Daoy (cell line): ENCODE measurements at regions not wholly inside any gene's neighbourhood (a gene's known extent, or its start where the extent isn't known, plus 50 kb on each side); places are given as distances from the start of the nearest gene placed in this dataset.
A peak's percentile ranks its signal among the peaks of the same experiment; 100 is the strongest.

Source experiments
- DNase-seq: peaks from one replicate; pipeline ENCODE4 v3.0.0-alpha.2; 2015; ENCODE audit warnings: low read depth

DNA sequence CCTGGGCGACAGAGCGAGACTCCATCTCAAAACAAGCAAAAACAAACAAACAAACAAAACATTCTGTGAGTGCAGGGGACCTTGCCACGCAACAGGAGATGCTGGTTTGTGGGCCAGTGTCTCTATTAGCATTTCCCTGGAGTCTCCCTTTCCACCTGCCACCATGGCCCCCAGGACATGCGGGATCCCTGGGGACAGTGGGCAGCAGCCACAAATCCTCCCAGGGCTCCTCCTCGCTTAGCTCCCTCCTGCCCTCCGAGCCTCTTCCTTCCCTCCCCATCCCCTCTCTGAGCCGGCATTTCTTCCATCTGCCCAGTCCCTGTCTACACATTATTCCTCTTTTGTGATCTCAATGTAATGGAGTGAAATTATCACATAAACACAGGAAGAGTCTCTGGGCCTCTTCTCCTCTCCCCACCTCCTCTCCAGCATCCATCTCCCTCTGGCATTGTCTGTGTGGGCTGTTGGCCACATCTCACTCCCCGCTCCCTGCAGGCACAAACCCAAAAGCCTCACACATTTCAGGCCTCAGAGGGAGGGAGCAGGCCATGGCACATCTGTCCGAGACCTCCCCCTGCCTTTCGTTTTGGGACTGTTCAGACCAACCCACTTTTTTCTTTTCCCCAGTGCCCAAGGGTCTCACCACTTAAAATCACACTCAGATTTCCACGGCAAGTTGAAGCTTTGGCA is 144.3 kb downstream of the MIS18A start:
- DNase-seq, result no peak

- no peak for DNase-seq
Measured at GRCh38 chr21:32132881-32133280, 146.0 kb downstream of the MIS18A start.

DNA sequence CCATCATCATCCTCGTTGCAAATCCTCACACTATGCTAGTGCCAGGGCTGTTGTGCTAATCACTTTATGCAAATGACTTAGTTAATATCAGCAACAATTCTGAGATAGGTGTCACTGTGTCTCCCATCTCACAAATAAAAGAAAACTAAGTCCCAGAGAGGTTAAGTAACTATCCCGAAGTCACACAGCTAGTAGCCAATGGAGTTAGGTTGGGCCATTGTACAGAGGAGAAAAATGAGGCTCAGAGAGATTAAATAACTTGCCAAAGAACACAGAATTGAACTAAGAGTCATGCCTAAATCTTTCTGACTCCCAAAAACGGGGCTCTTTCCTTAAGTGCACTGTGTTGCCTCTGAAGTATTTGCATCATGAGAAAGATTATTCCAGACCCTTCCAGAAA is 146.4 kb downstream of the MIS18A start:
- DNase-seq, result no peak

DNA sequence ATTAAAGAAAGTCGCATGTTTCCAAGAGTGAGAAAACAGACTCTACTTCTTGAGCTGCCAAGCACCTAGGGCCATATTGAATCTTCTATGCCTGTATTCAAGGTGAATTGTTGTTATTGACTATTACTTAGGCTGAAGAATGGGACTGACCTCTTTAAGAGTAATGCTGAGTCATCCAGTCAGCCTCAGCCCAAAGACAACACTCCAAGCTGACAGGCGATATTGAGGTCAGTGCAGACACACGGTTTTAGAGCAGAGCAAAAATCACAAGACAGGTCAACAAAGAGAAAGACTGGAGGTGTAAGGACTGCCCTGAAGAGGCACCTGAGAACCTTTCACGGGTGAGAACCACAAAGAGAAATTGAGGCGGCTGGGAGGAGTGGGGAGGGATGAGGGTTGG is 146.9 kb downstream of the MIS18A start:
- peak; percentile 56 for DNase-seq

DNA sequence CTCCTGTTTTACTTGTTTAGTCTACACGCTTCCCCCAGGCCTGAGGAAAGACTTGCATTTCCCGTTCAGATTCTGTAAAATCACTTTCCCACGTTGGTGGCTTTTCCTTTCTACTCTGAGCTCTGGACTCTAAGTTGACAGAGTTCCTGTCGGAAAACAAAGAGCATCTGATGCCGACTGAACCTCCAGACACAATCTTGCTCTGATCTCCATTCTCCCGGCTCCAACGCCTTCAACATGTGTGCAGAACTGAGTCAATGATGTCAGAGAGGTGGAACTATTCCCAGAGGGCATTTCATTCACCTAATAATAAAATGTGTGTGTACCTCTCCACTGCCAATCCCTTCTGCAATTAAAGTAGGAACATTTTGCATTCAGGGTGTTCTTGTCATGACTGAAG is 147.7 kb downstream of the MIS18A start:
- no peak for DNase-seq

DNA sequence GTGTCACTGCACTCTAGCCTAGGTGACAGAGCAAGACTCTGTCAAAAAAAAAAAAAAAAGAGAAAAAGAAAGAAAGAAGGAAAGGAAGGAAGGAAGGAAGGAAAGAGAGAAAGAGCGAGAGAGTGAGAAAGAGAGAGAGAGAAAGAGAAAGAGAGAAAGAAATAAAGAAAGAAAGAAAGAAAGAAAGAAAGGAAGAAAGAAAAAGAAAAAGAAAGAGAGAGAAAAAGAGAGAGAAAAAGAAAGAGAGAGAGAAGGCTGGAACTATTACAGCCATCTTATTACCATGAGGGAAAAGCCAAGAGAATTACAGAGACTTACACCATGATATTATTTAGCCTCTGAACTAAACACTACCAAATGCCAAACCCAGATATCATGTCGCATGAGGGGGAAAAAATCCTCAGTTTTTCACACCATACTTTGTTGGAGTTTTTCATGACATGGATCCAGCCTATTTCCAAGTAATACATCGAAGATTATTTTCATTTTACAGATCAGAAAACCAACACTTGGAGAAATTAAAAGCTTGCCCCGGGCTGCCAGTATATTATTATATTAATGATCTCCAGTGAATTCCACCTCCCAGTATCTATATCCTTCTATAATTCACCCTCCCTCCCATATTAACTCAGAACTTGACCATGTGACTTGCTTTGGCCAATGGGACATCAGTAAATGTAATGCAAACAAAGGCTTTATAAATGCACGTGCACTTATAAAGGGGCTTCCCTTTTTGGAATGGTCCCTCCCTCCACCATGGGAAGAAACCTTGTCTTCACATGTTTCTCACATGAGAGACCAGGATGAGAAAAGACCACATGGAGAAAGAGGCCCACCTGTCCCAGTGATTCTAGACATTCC is 148.6 kb downstream of the MIS18A start:
- DNase-seq, result no peak

- no peak for DNase-seq
Measured at GRCh38 chr21:32127081-32127480, 151.8 kb downstream of the MIS18A start.

GRCh38 chr21:32122082-32122481 is 156.8 kb downstream of the MIS18A start:
- no peak for DNase-seq

GRCh38 chr21:32120230-32120629 is 158.6 kb downstream of the MIS18A start:
- DNase-seq, result no peak

GRCh38 chr21:32119811-32120210 is 159.0 kb downstream of the MIS18A start:
- no peak for DNase-seq

GRCh38 chr21:32119389-32119788 is 159.5 kb downstream of the MIS18A start:
- DNase-seq, result no peak

DNA sequence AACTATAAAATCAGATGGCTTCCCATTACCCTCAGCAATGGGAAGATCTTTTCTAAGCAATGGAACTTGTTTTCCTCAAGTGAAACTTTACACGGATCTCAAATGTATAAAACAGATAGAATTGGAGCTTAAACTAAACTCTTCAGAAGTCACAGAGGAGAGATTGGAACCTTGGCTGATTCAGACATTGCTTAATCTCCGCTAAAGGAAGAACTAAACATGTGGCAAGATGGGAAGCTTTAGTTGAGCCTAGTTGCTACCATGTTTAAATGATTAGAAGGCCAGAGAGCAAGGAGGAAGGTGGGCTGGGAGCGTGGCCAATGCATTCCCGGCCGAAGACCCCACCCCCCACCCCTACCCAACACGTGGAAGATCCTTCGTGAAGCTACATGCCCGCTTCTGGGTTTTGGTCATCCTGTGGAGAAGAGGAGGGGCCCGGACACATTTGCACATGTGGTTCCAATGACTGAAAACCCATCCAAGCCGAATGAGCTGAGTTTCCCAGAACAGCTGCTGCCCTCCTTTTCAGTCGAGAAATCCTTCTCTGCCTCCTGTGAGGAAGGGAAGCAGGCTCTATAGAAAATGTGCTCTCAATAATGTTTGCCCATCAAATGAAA is 164.3 kb downstream of the MIS18A start:
- no peak for DNase-seq

DNA sequence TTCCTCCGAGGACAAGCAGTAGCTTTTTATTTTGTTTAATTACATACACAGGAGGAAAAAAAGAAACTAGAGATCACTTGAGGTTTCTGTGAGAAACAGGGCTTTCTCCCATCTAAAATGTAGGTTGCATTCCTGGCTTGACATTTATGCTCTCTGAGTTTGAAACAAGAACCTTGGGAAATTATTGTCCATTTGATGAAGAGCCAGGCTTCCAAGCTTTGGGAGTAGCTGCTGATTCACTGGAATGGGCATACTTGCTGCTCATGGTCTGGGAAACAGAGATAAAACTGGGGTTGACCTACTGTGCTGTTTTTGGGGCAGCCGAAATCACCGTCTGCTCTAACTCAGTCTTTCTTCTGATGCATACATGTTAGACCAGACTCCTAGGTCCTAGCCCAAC is 165.4 kb downstream of the MIS18A start:
- no peak for DNase-seq

DNA sequence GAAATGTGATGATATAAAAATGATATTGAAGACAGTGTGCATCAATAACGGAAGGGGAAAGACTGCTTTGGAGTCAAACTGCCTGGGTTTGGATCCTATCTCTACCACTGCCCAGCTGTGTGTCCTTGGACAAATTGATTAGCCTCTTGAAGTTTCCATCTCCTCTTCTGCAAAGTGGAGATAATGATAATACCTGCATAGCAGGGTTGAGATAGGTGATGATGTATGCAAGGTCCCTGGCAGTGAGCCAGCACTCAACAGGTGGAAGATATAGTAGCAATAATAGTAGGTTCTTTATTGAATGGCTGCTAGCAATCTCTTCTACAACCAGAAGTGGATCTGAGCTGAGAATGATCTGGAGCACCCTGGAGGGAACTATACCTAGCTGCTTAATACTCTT is 166.7 kb downstream of the MIS18A start:
- no peak for DNase-seq

DNA sequence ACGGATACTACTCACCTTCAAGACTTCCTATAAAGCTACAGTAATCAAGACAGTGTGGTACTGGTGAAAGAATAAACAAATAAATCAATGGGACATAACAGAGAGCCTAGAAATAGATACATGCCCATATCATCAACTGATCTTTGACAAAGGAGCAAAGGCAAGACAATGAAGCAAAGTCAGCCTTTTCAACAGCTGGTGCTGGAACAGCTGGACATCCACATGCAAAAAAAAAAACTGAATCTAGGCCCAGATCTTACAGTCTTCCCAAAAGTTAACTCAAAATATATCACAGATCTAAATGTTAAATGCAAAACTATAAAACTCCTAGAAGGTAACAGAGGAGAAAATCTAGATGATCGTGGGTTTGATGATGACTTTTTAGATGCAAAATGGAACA is 170.3 kb downstream of the MIS18A start:
- DNase-seq, result no peak

DNA sequence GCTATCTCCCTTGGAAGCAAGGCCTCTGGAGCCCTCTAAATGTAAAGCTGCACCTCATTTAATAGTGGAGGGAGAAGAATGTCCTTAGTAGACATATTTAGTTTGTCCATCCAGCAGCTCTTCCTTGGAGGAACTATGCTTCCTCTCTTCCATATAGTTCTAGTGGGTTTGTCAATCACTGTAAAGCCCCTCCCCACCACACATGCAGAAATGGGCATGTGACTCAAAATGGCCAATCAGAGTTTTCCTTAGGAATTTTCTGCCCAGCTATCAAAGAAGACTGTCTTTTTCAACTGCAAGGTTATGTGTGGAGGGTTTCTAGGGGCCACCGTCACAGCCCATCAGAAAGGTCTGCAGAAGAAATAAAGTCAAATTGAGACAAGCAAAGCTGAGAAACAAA is 175.5 kb downstream of the MIS18A start:
- DNase-seq, result no peak

DNA sequence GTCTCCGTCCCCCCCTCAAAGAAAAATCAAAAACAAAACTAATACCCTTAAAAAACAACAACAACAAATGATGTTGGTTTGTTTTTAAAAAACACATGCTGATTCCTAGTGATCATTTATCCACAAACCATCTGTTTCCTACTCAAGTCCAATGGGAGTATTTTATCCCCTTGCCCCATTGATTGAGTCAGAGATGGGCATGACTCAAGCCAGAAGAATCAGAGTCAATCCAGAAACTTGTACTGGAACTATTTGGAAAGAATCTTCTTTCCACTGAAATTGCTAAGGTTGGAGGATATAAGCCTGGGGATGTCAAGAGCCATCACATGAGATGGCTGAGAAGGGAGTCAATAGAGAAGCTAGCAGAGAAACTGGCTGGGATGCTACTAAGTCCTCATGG is 176.4 kb downstream of the MIS18A start:
- DNase-seq, result no peak

DNA sequence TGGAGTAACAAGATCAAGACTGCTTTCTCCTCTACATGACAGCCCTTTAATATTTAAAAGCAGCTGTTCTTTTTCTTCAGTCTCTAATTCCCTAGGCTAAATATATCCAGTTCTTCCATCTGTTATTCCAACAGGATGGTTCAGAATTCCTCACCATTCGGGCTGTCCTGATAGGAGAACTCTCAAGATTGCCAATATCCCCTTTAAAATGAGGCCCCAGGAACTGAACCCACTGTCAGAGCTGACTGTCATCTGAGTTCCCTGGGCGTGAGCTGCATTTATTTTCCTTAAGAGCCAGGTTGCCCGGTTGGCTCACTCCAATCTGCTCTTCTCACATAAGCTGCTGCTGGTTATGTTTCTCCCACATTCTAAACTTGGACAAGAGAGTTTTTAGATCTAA is 177.6 kb downstream of the MIS18A start:
- DNase-seq, result no peak

GRCh38 chr21:32100423-32100822 is 178.4 kb downstream of the MIS18A start:
- DNase-seq, result no peak

DNA sequence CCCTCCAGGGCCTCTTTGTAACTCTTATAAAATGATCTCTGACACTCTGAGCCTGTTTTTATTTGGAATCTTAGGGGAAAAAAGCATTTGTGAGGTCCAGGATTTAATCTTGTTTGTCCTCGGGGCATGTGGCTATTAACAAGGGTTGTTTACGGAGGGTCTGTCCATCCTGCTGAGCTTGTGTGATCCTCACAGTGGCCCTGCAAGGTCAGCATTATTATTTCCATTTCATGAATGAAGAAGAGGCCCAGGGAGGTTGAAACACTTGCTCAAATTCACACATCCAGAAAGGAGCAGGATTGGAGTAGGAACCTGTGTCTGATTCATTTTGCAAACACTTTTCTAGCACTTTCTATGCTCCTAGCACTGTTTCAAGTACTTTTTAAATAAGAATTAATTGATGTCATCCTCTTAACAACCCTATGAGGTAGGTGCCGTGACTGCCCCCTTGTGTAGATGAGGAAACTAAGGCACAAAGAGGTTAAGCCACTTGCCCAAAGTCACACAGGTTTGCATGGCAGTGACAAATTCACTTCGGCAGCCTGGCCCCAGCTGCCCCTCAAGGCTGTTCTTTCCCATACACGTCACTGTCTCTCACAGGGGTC is 178.9 kb downstream of the MIS18A start:
- no peak for DNase-seq

DNA sequence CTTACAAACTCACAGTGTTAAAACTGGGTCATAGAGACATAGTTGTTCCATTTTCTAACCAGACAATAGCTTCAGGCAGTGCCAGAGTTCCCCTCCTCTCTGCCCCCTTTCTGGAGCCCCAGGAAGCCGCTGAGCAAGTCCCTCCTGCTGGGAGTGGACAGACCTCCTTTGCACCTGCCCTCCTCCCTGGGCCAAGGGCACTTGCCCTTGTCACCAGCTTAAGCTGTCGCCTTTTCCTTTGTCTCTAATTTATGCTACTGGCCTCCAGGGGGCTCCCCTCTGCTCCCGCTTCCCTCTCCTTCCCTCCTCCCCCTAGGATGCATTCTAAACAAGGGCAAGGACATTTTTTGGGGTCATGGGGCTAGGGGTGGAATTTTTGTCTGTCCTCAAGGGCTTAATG is 182.4 kb downstream of the MIS18A start:
- no peak for DNase-seq

- DNase-seq, result peak; percentile 34
Measured at GRCh38 chr21:32094804-32095203, 184.0 kb downstream of the MIS18A start.
